ENCODE measurements at regions not wholly inside any gene's neighbourhood (a gene's known extent, or its start where the extent isn't known, plus 50 kb on each side); places are given as distances from the start of the nearest gene placed in this dataset.
"Not testable (repeated sequence)": the region's sequence is repeated elsewhere in the genome, so short reads cannot be mapped to it uniquely, and the experiment has no call there.

DNA sequence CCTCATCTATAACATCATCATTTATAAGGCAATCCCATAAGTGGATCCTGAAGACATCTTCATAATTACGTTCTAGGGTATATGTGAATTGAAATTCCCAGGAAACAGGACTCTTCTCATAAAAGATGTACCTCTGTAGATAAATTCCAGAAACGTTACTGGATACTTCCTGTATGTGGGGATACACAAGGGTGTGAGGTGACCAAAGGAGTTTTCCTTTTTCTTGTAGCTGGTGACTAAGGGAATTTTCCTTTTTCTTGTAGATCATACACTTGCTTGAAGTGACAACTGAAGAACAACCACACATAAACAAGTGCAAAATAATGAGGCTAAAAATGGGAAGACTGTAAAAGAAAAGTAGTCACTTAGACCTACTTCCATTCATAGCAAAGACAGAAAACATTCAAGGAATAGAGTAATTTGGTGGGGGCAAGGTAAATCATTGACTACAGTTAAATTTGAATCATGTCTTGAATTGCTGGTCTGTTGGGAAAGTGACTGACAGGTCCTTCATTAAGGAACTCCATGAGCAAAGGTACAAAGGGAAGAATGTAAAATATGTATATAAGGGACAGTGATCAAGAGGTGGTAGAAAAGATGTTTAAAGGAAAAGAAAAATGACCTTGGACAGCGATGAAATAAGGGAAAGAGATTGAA, 53.2 kb upstream of the UBE2E3 start:
- DNase-seq (ENCODE audit: low read depth in 2 of 2): no peak

DNA sequence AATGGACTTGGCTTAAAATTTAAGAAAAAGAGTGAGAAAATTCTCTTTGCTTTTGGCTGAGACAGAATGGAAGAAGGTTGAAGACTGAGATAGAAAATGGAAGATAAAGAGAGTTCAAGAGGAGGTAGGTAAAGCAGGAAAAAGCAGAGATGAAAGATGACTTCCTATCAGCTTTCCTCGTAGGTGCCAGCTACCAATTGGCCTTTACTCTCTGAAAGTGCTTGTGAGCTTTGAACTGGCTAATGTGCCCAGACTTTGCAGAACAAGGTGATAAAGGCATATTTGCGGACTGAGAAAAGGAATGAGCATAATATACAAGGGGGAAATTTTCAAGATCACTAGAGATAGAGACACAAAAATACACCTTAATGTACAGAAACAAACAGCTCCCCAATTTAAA, 54.7 kb upstream of the UBE2E3 start:
- no peak for DNase-seq (ENCODE audit: low read depth in 2 of 2)

GRCh38 chr2:180924063-180924462, 56.3 kb upstream of the UBE2E3 start:
- no peak for DNase-seq (ENCODE audit: low read depth in 2 of 2)

GRCh38 chr2:180910831-180911665, 69.4 kb upstream of the UBE2E3 start:
- no peak for DNase-seq (ENCODE audit: low read depth in 2 of 2)

DNA sequence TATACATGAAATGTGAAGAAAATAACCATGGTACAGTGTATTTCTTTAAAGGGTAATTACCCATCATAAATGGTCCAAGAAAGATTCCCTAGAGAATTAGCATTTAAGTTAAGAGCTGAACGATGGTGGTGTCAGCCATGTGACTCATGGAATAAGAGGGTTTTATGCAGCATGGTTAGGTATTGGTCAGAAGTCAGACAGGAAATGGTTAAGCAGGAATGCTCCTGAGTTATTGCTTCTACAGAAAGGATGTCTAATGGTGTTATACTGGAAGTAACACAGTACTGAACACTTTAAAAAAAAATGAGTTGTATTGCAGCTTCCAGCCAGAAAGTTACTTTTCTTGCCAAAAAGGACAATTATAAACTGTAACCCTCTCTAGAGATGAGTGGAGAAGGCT, 72.7 kb upstream of the UBE2E3 start:
- no peak for DNase-seq (ENCODE audit: low read depth in 2 of 2)

- no peak for DNase-seq (ENCODE audit: low read depth in 2 of 2)
Observed at GRCh38 chr2:180905461-180905860, 74.9 kb upstream of the UBE2E3 start.

- no peak for DNase-seq (ENCODE audit: low read depth in 2 of 2)
Observed at GRCh38 chr2:180905002-180905401, 75.4 kb upstream of the UBE2E3 start.

- DNase-seq (ENCODE audit: low read depth in 2 of 2): no peak
Observed at GRCh38 chr2:180901331-180901730, 79.1 kb upstream of the UBE2E3 start.

- no peak for DNase-seq (ENCODE audit: low read depth in 2 of 2)
Observed at GRCh38 chr2:180893752-180894151, 86.7 kb upstream of the UBE2E3 start.

- DNase-seq (ENCODE audit: low read depth in 2 of 2): no peak
Observed at GRCh38 chr2:180892091-180892490, 88.3 kb upstream of the UBE2E3 start.

DNA sequence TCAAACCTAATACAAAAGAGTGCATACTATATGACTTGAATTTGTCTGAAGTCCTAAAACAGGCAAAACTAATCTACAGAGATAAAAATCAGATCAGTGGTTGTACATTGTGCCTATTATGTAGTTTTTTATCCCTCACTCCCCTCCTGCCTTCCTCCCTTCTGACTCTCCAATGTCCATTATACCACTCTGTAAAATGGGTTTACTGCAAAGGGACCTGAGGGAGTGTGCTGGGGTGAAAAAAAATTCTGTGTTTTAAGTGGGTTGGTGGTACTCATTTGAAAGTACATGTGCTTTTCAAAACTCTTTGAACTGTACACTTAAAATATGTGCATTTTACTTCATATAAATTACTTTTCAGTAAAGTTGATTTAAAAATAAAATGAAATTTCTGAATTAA, 89.0 kb upstream of the UBE2E3 start:
- no peak for DNase-seq (ENCODE audit: low read depth in 2 of 2)

GRCh38 chr2:180890781-180891180, 89.6 kb upstream of the UBE2E3 start:
- DNase-seq (ENCODE audit: low read depth in 2 of 2): no peak

DNA sequence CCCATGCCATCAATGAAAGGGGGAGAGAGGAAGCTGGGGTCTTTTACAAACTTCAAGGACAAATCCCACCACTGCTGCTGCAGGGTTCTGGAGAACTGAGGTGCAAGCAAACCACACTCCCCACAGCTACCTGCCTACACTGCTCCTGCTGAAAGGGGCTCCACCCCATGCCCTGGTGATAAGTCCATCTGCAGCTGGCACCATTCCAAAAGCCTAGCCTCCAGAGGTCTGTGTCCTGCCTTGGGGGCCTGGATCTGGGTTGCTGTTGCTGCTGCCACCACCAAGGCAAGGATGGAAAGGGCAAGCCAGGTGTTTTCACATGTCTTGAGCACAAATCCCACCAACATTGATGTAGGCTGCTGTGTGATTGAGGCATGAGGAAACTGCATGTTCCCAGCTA, 97.4 kb upstream of the UBE2E3 start:
- no peak for DNase-seq (ENCODE audit: low read depth in 2 of 2)

GRCh38 chr2:180876506-180876905, 103.9 kb upstream of the UBE2E3 start:
- DNase-seq (ENCODE audit: low read depth in 2 of 2): no peak

GRCh38 chr2:180873219-180873618, 107.2 kb upstream of the UBE2E3 start:
- DNase-seq (ENCODE audit: low read depth in 2 of 2): no peak

- not testable (repeated sequence) for DNase-seq (ENCODE audit: low read depth in 2 of 2)
Observed at GRCh38 chr2:180872781-180873180, 107.6 kb upstream of the UBE2E3 start.

- DNase-seq (ENCODE audit: low read depth in 2 of 2): no peak
Observed at GRCh38 chr2:180872255-180872654, 108.2 kb upstream of the UBE2E3 start.

GRCh38 chr2:180871649-180872048, 108.8 kb upstream of the UBE2E3 start:
- no peak for DNase-seq (ENCODE audit: low read depth in 2 of 2)

DNA sequence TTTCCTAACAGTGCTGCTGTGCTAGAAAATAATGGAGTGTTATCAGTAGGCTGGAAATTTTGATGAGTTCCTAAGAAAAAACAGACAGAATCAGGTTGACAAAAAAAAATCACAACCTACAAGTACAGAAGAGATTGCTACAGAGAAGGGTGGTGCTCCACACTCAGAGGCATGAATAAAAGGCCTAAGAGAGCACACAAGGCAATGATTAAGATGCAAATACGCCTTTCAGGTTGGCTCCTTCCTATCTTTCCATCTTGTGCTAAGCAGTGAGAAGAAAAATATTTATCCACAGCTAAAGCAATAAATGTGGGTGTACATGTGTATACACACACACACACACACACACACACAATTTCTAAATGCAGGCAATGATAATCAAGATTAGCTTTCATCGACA, 130.6 kb upstream of the UBE2E3 start:
- no peak for DNase-seq (ENCODE audit: low read depth in 2 of 2)

DNA sequence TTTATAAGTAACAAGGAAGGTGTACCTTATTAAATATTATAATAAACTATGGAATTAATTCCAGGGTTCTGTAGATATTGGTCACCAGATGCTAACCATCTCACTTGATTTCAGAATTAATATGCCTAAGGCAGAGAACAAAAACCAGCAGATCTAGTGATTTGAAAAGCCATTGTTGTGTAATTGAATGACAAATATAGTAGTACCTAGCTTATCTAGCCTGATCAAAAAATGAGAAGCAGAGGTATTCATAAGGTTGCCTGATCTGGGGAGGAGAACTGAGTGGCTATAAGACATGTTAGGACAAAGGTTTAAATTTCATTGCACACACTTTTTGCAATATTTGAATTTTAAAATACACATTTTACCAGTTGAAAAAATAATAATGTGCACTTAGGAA, 132.0 kb upstream of the UBE2E3 start:
- DNase-seq (ENCODE audit: low read depth in 2 of 2): no peak

GRCh38 chr2:180846756-180847472, 133.5 kb upstream of the UBE2E3 start:
- DNase-seq (ENCODE audit: low read depth in 2 of 2): no peak

- DNase-seq (ENCODE audit: low read depth in 2 of 2): no peak
Observed at GRCh38 chr2:180842461-180842860, 137.9 kb upstream of the UBE2E3 start.

DNA sequence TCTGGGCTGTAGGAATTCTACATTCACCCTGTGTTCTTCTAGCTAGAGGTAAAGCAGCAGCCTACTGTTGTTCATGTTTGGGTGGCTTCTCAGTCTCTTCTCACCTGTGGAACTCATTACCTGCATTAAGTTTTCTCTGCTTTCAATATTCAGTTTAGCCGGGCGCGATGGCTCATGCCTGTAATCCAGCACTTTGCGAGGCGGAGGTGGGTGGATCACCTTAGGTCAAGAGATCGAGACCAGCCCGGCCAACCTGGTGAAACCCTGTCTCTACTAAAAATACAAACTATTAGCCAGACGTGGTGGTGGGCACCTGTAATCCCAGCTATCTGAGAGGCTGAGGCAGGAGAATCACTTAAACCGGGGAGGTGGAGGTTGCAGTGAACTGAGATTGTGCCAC, 139.8 kb upstream of the UBE2E3 start:
- no peak for DNase-seq (ENCODE audit: low read depth in 2 of 2)

Measured in stimulated activated CD4-positive, alpha-beta T cell treated with anti-CD3 and anti-CD28 coated beads, Interleukin-1b, Interleukin-23, amount 100 ng/mL, for 1 hour (primary cell).